ENCODE measurements at regions not wholly inside any gene's neighbourhood (a gene's known extent, or its start where the extent isn't known, plus 50 kb on each side); places are given as distances from the start of the nearest gene placed in this dataset.

GRCh38 chr20:11120431-11120830, 446.6 kb upstream of the JAG1 start:
- ATAC-seq (ENCODE audit: low read depth) (no peak), DNase-seq (no peak)
- no peaks in the 10 kb centered on the region for H4K20me1 ChIP-seq (ENCODE audit: insufficient read depth, low read length)
- no peak overlapping the region for H2BK15ac ChIP-seq (ENCODE audit: low read depth, low read length)
- no peaks in the 10 kb centered on the region for H3K27me3 ChIP-seq (ENCODE audit: control insufficient read depth, insufficient read depth, low read length)
- H3K27ac ChIP-seq (ENCODE audit: insufficient read depth, low read length): no peak overlapping the region
- peaks cover 3% of the 10 kb centered on the region; the same call in 1 of the 2 replicates for H3K4me1 ChIP-seq (ENCODE audit: control insufficient read depth, insufficient read depth, low read length)
- no peak overlapping the region for H3K18ac ChIP-seq (ENCODE audit: low read depth, low read length)
- no peaks in the 10 kb centered on the region for H3K9me3 ChIP-seq (ENCODE audit: control insufficient read depth, insufficient read depth, low read length)
- H3K23ac ChIP-seq (ENCODE audit: low read depth, low read length): no peak overlapping the region
- CTCF ChIA-PET: no interaction called here
- no peaks in the 10 kb centered on the region for H3K79me1 ChIP-seq (ENCODE audit: low read depth in 1 of 2, low read length in 2 of 2)
- BruUV-seq (replicated peaks): no TSS peak
- H3K56ac ChIP-seq (ENCODE audit: extremely low read depth, insufficient read depth, low read length): no peak overlapping the region
- H3K4me3 ChIP-seq (ENCODE audit: insufficient read depth, low read depth, low read length): no peak overlapping the region
- no CpG with 5 or more reads among the region's 4 CpGs for WGBS, 2 experiments (ENCODE audit: extremely low coverage in 2 of 2, insufficient read length in 1 of 2)
- H3K4me2 ChIP-seq (ENCODE audit: low read depth, low read length): no peak overlapping the region
- H2AK9ac ChIP-seq (replicated peaks; ENCODE audit: low read depth, low read length, poor library complexity): no peak overlapping the region
- no peak overlapping the region for H2BK5ac ChIP-seq (ENCODE audit: low read depth, low read length, poor library complexity, severe bottlenecking)
- H2BK120ac ChIP-seq (ENCODE audit: low read depth, low read length): no peak overlapping the region
- intact Hi-C loops (cut with micrococcal nuclease) (no loop called here), in situ Hi-C loops (cut with MboI; ENCODE audit: low sequenced_read_pairs) (no loop called here), dilution Hi-C loops (cut with HindIII; ENCODE audit: low sequenced_read_pairs, unreplicated experiment) (no loop called here)
- H3K36me3 ChIP-seq (ENCODE audit: control insufficient read depth, insufficient read depth, low read length): no peaks in the 10 kb centered on the region
- POLR2A ChIA-PET (ENCODE audit: unreplicated experiment): no interaction called here
- no peak overlapping the region for H3K9ac ChIP-seq (ENCODE audit: low read depth, low read length)
- no peak for TF ChIP-seq RAD21 (IDR thresholded peaks at IDR 0.05; ENCODE audit: low read length)
- TF ChIP-seq SMC3 (IDR thresholded peaks at IDR 0.05; ENCODE audit: low read depth, low read length): no peak
- TF ChIP-seq NFE2L2 (IDR thresholded peaks at IDR 0.05; ENCODE audit: low read depth, low read length): no peak
- TF ChIP-seq POLR2A (IDR thresholded peaks at IDR 0.05; ENCODE audit: low read depth, low read length): no peak
- no peak for TF ChIP-seq RCOR1 (IDR thresholded peaks at IDR 0.05; ENCODE audit: insufficient replicate concordance, low read length)
- TF ChIP-seq BHLHE40 (IDR thresholded peaks at IDR 0.05; ENCODE audit: low read depth, low read length): no peak
- no peak for TF ChIP-seq CHD1 (IDR thresholded peaks at IDR 0.05; ENCODE audit: low read depth, low read length)
- TF ChIP-seq FOS (IDR thresholded peaks at IDR 0.05; ENCODE audit: low read depth, low read length): no peak
- TF ChIP-seq MXI1 (IDR thresholded peaks at IDR 0.05; ENCODE audit: borderline replicate concordance, low read depth, low read length): no peak
- TF ChIP-seq MAFK (IDR thresholded peaks at IDR 0.05; ENCODE audit: low read depth, low read length): no peak
- TF ChIP-seq RFX5 (IDR thresholded peaks at IDR 0.05; ENCODE audit: low read depth, low read length): no peak
- no peak for TF ChIP-seq CTCF (conservative IDR thresholded peaks at IDR 0.05; ENCODE audit: low read depth, low read length)
- no peak for TF ChIP-seq CEBPB (IDR thresholded peaks at IDR 0.05; ENCODE audit: low read depth, low read length)
- TF ChIP-seq ELK1 (IDR thresholded peaks at IDR 0.05; ENCODE audit: borderline replicate concordance, low read depth, low read length): no peak
- TF ChIP-seq MAZ (IDR thresholded peaks at IDR 0.05; ENCODE audit: borderline replicate concordance, low read depth, low read length): no peak
- TF ChIP-seq USF2 (IDR thresholded peaks at IDR 0.05; ENCODE audit: low read depth, low read length): no peak
- H3K9me1 ChIP-seq (ENCODE audit: insufficient read depth, low read length): no peaks in the 10 kb centered on the region
- H4K91ac ChIP-seq (ENCODE audit: insufficient read depth, low read depth, low read length): no peak overlapping the region
- no peak overlapping the region for H2AFZ ChIP-seq (replicated peaks; ENCODE audit: low read length, poor library complexity)
- H2BK20ac ChIP-seq (ENCODE audit: low read depth, low read length): no peak overlapping the region
- H3K14ac ChIP-seq (replicated peaks; ENCODE audit: low read depth, low read length): no peak overlapping the region
- no peak overlapping the region for H2AK5ac ChIP-seq (ENCODE audit: low read depth, low read length)
- H4K5ac ChIP-seq (ENCODE audit: low read depth, low read length): no peak overlapping the region
- no peak overlapping the region for H3K4ac ChIP-seq (ENCODE audit: low read depth, low read length)
- H4K8ac ChIP-seq (ENCODE audit: low read depth in 2 of 2, low read length in 2 of 2): no peak overlapping the region
